Activated gamma-delta T cell treated with anti-CD3 and anti-CD28 coated beads, Interleukin-2, amount 50 U/mL, for 16 hours (primary cell): ENCODE measurements at regions not wholly inside any gene's neighbourhood (a gene's known extent, or its start where the extent isn't known, plus 50 kb on each side); places are given as distances from the start of the nearest gene placed in this dataset.
"Not testable (repeated sequence)": the region's sequence is repeated elsewhere in the genome, so short reads cannot be mapped to it uniquely, and the experiment has no call there.

ENCODE experiments used
- DNase-seq: peaks from one replicate; pipeline ENCODE4 v3.0.0-alpha.2; 2020; ENCODE audit warnings: low read depth

DNA sequence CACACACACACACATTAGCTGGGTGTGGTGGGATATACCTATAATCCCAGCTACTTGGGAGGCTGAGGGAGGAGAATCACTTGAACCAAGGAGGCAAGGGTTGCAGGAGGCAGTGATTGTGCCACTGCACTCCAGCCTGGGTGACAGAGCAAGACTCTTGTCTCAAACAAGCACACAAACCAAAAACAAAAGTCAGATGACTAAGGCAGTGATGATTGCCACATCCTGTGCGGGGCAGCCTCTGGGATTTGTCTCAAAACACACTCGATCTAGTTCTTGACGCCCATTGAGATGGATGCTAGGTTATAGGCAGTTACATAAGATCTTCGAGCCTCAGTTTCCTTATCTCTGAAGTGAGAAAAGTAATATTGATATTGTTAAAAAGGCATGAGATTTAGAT lies 57.8 kb upstream of the NBPF8 start:
- DNase-seq = not testable (repeated sequence)

GRCh38 chr1:120356170-120356569 lies 58.7 kb upstream of the NBPF8 start:
- DNase-seq = not testable (repeated sequence)

DNA sequence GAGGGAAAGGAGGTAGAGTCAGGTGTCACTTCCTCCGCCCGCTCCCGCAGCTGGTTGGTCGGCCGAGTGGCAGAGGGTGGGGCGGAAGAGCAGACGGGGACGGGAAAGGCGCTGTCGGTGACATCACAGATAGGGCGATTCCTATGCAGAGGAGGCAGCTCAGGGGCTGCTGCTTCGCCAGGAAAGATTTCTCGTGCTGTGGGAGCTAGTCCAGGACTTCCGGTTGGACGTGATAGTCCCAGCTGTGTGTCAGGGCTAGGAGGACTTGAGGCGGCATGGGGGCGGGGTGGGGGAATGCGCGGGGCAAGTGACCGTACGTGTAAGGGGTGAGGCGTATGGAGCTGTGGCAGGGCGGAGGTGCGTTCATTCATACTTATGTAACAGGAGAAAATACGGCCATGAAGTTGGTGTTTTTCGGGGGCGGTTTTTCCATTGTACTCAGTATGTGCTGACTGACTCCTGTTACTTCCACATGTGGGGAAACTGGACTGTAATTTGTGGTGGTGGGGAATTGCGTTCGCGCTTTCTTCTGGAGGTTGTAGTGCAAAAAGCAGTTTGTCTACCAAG lies 60.1 kb upstream of the NBPF8 start:
- DNase-seq = peak; percentile 33

GRCh38 chr1:120342231-120343073 lies 72.4 kb upstream of the NBPF8 start:
- DNase-seq = not testable (repeated sequence)

GRCh38 chr1:120341756-120342155 lies 73.1 kb upstream of the NBPF8 start:
- DNase-seq = not testable (repeated sequence)

GRCh38 chr1:120340838-120341751 lies 73.7 kb upstream of the NBPF8 start:
- peak; percentile 32 for DNase-seq

DNA sequence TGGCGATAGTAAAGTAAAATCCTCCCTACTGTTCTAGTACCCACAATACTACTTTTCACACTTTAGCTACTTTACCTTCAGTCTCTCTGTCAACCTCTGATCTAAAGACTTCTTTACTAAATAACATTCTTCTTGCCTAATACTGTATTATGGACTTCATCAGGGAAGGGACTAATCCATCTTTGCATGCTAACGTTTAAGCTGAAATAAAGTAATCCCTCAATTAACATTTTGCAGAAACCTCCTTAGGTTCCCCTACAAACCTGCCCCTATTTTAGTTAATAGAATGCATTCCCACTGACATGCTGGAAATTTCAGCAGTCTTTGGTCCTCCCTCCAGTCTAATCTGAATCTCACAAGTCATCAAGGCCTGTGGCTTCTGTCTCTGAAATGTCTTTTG lies 99.1 kb upstream of the NBPF8 start:
- DNase-seq = not testable (repeated sequence)

GRCh38 chr1:120311930-120312329 lies 102.9 kb upstream of the NBPF8 start:
- not testable (repeated sequence) for DNase-seq

DNA sequence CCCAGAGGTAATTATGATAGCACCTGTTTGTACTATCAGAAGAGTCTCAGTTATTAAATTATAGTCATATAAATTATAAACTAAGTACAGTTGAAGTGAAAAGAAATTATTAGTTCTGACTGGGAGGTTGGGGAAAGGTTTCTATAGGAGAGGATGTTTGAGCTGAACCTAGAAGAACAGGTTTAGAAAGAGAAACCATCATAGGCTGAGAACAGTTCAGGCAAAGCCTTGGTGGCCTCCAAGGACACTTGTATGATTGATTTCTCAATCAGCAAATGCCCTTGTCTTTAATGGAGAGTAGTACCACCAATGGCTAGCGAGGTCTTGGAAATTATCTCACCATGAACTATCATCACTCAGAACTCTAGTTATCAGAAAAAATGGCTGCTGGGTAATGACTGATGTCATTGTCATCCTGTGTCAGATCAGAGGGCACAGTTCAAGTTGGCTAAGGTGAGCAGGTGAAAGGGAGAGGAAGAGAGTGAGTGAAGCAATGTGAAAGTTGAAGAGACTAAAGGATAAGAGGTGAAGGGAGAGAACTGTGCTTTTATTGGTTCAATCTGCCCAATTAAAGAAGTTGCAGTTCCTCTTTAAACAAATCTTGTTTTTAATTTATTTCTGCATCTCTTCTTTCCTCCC lies 105.8 kb upstream of the NBPF8 start:
- not testable (repeated sequence) for DNase-seq

GRCh38 chr1:120305046-120305445 lies 109.8 kb upstream of the NBPF8 start:
- not testable (repeated sequence) for DNase-seq

GRCh38 chr1:120304341-120304740 lies 110.5 kb upstream of the NBPF8 start:
- not testable (repeated sequence) for DNase-seq

DNA sequence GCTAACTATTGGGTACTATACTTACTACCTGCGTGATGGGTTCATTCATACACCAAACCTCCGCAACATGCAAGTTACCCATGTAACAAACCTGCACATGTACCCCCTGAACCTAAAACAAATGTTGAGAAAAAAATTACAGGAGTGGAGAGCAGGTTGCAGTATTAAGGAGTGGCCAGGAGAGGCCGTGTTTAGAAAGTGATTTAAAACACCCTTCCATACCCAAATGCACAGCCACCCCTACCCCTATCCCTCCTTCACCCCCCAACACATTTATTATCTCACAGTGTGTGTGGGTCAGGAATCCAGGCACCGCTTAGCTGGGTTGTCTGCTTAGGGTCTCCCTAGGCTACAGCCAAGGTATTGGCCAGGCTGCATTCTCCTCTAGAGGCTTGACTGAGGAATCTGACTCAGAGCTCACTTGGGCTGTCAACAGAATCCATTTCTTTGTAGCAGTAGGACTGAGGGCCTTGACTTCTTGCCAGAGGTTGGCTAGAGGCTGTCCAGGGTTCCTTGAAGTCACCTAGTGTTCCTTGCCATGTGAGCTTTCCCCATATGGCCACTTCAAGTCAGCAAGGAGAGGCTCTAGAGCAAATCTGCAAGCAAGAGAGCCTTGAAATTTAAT lies 115.3 kb upstream of the NBPF8 start:
- DNase-seq = not testable (repeated sequence)

DNA sequence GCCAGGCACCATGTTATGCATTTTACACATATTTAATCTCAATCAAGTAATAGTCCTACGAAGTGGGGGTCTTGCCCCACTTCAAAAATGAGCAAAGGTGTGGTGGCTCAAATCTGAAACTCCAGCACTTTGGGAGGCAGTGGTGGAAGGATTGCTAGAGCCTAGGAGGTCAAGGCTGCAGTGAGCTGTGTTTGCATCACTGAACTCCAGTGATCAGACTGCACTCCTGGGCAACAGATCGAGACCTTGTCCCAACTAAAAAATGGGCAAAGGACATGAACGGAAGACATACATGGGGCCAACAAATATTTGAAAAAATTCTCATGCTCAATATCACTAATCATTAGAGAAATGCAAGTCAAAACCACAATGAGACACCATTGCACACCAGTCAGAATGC lies 116.3 kb upstream of the NBPF8 start:
- DNase-seq = not testable (repeated sequence)

GRCh38 chr1:120297345-120297953 lies 117.4 kb upstream of the NBPF8 start:
- not testable (repeated sequence) for DNase-seq

- not testable (repeated sequence) for DNase-seq
Measured at GRCh38 chr1:120290105-120290504, 113.8 kb upstream of the SEC22B start.

GRCh38 chr1:120289601-120290074 lies 113.3 kb upstream of the SEC22B start:
- not testable (repeated sequence) for DNase-seq

- not testable (repeated sequence) for DNase-seq
Measured at GRCh38 chr1:120288814-120289600, 112.7 kb upstream of the SEC22B start.

DNA sequence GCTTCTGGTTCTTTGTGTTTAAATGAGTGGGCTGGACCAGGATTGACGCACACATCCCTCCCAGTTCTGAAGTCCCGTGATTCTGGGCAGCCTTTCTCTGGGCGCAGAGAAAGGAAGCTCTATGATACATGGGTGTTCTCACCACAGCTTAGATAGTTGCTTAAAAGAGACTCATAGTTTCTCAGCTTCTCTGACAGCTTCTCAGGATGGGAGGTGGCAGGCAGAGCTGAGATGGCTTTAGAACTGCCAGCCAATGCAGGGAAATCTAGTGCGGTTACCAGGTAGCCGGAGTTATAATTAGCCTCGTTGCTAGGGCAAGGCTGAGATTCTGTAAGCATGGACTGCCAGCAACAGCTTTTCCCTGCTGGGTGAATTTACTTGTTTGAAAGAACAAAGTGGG lies 111.8 kb upstream of the SEC22B start:
- DNase-seq = not testable (repeated sequence)

GRCh38 chr1:120282744-120283464 lies 106.6 kb upstream of the SEC22B start:
- DNase-seq = not testable (repeated sequence)
